Liver (tissue), 8 donors: ENCODE measurements at regions not wholly inside any gene's neighbourhood (a gene's known extent, or its start where the extent isn't known, plus 50 kb on each side); places are given as distances from the start of the nearest gene placed in this dataset.

Experiments used
- DNase-seq: peaks from one replicate; pipeline ENCODE4 v3.0.0-alpha.2; 2017; ENCODE audit warnings: low spot score
- H3K27ac ChIP-seq, 2 donors: one replicate each; pipeline ENCODE4 v1.7.0; 2013; ENCODE audit warnings: inconsistent platforms in 2 of 2, low read length in 2 of 2, control low read depth in 1 of 2, low read depth in 1 of 2, mild to moderate bottlenecking in 1 of 2
- H3K27me3 ChIP-seq, 4 donors: one replicate each; pipeline versions ENCODE4 v1.6.1 to v1.7.0; 2013; ENCODE audit warnings: low read length in 3 of 4, inconsistent platforms in 1 of 4, mild to moderate bottlenecking in 1 of 4, moderate library complexity in 1 of 4; ENCODE audit not compliant: control insufficient read depth in 4 of 4, insufficient read depth in 4 of 4
- H3K36me3 ChIP-seq, 4 donors: one replicate each; pipeline versions ENCODE4 v1.6.1 to v1.7.0; 2013; ENCODE audit warnings: low read length in 3 of 4, mild to moderate bottlenecking in 3 of 4, low read depth in 1 of 4, moderate library complexity in 1 of 4; ENCODE audit not compliant: control insufficient read depth in 4 of 4, insufficient read depth in 3 of 4
- H3K4me1 ChIP-seq, 4 donors: one replicate each; pipeline versions ENCODE4 v1.6.1 to v1.7.0; 2013; ENCODE audit warnings: low read length in 3 of 4, mild to moderate bottlenecking in 3 of 4, moderate library complexity in 1 of 4; ENCODE audit not compliant: control insufficient read depth in 4 of 4, insufficient read depth in 4 of 4
- H3K4me3 ChIP-seq, 3 donors: one replicate each; pipeline versions ENCODE4 v1.6.1 to v1.7.0; 2013; ENCODE audit warnings: low read length in 3 of 3, control low read depth in 1 of 3, low read depth in 1 of 3, mild to moderate bottlenecking in 1 of 3
- H3K9ac ChIP-seq, 2 donors: one replicate each; pipeline ENCODE4 v1.7.0; 2013; ENCODE audit warnings: low read length in 2 of 2, mild to moderate bottlenecking in 2 of 2, moderate library complexity in 2 of 2, control low read depth in 1 of 2, low read depth in 1 of 2
- H3K9me3 ChIP-seq, 4 donors: one replicate each; pipeline versions ENCODE4 v1.6.1 to v1.7.0; 2013; ENCODE audit warnings: low read length in 3 of 4; ENCODE audit not compliant: control insufficient read depth in 4 of 4
- ATF3 ChIP-seq: IDR thresholded peaks from 2 replicates; pipeline ENCODE4 v1.6.1; 2016; ENCODE audit warnings: antibody characterized with exemption
- CTCF ChIP-seq: fragments of 150-350 bp; IDR thresholded peaks from 2 replicates; pipeline ENCODE4 v1.5.1; 2017; ENCODE audit warnings: improper control_type of control experiment, low read depth, low read length; ENCODE audit not compliant: missing input control
- FOXA1 ChIP-seq: IDR thresholded peaks from 2 replicates; pipeline ENCODE4 v1.6.1; 2016; ENCODE audit warnings: antibody characterized with exemption
- FOXA2 ChIP-seq: IDR thresholded peaks from 2 replicates; pipeline ENCODE4 v1.6.1; 2016; ENCODE audit warnings: antibody characterized with exemption
- GABPA ChIP-seq, 2 donors: IDR thresholded peaks in 1 of 2; conservative IDR thresholded peaks in 1 of 2; 2 replicates each; pipeline ENCODE4 v1.6.1; 2016; ENCODE audit warnings: antibody characterized with exemption in 2 of 2, mild to moderate bottlenecking in 1 of 2, moderate library complexity in 1 of 2
- HNF4A ChIP-seq, 2 donors: conservative IDR thresholded peaks; 2 replicates each; pipeline ENCODE4 v1.6.1; 2016; ENCODE audit warnings: antibody characterized with exemption in 2 of 2, mild to moderate bottlenecking in 2 of 2
- HNF4G ChIP-seq: IDR thresholded peaks from 2 replicates; pipeline ENCODE4 v1.6.1; 2016; ENCODE audit warnings: antibody characterized with exemption
- JUND ChIP-seq, 2 donors: IDR thresholded peaks; 2 replicates each; pipeline ENCODE4 v1.6.1; 2016; ENCODE audit warnings: antibody characterized with exemption in 2 of 2
- NR2F2 ChIP-seq: IDR thresholded peaks from 2 replicates; pipeline ENCODE4 v1.6.1; 2016; ENCODE audit warnings: antibody characterized with exemption
- RAD21 ChIP-seq, 2 donors: IDR thresholded peaks; 2 replicates each; pipeline ENCODE4 v1.6.1; 2016; ENCODE audit warnings: antibody characterized with exemption in 2 of 2, mild to moderate bottlenecking in 2 of 2
- REST ChIP-seq: IDR thresholded peaks from 2 replicates; pipeline ENCODE4 v1.6.1; 2016; ENCODE audit warnings: antibody characterized with exemption, mild to moderate bottlenecking
- RXRA ChIP-seq, 2 donors: IDR thresholded peaks; 2 replicates each; pipeline ENCODE4 v1.6.1; 2017 to 2018; ENCODE audit warnings: antibody characterized with exemption in 2 of 2, mild to moderate bottlenecking in 1 of 2
- SP1 ChIP-seq: IDR thresholded peaks from 2 replicates; pipeline ENCODE4 v1.6.1; 2018; ENCODE audit warnings: antibody characterized with exemption, mild to moderate bottlenecking
- ZBTB33 ChIP-seq: IDR thresholded peaks from 2 replicates; pipeline ENCODE4 v1.6.1; 2016; ENCODE audit warnings: antibody characterized with exemption
- WGBS: extraction: QIAGEN DNeasy Blood & Tissue Kit; methylation state at CpG from one replicate; pipeline ENCODE4 v1.1.7; 2013; 5-methylcytosine and 5-hydroxymethylcytosine counted together
- donor health status: healthy.
- donor health status: healthy.
- donor health status: healthy.
- donor health status: healthy.
- donor health status: healthy.

GRCh38 chr22:27639248-27640086 is 162.1 kb downstream of the MN1 start:
- H3K27ac ChIP-seq = no peak overlapping the region
- no peaks in the 10 kb centered on the region for H3K4me1 ChIP-seq
- H3K9me3 ChIP-seq = no peaks in the 10 kb centered on the region
- whole genome bisulfite sequencing = 76% methylated on average over 19 of the region's 19 CpGs
- TF ChIP-seq JUND (IDR thresholded peaks at IDR 0.05) (no peak), FOXA2 (no peak), REST (no peak), SP1 (no peak), HNF4G (no peak), CTCF (no peak), RXRA (IDR thresholded peaks at IDR 0.05) (no peak), GABPA (IDR thresholded peaks at IDR 0.05 in 1 of 2, conservative IDR thresholded peaks at IDR 0.05 in 1 of 2) (no peak), RAD21 (IDR thresholded peaks at IDR 0.05) (no peak), ATF3 (no peak), NR2F2 (no peak), FOXA1 (no peak), HNF4A (conservative IDR thresholded peaks at IDR 0.05) (no peak), ZBTB33 (no peak)
- H3K9ac ChIP-seq = no peak overlapping the region
- H3K27me3 ChIP-seq = no peaks in the 10 kb centered on the region
- no peak for DNase-seq
- no peaks in the 10 kb centered on the region for H3K36me3 ChIP-seq
- H3K4me3 ChIP-seq = no peak overlapping the region
